CD14-positive monocyte (primary cell): ENCODE measurements at regions not wholly inside any gene's neighbourhood (a gene's known extent, or its start where the extent isn't known, plus 50 kb on each side); places are given as distances from the start of the nearest gene placed in this dataset.

Source experiments
- DNase-seq, 3 donors: peaks; one replicate each; pipeline ENCODE4 v3.0.0-alpha.2; 2011 to 2022
- H2AFZ ChIP-seq: 2 replicates; pipeline ENCODE4 v1.6.0; 2012; ENCODE audit warnings: mild to moderate bottlenecking, low read depth, low read length, inconsistent platforms; ENCODE audit not compliant: insufficient read depth, poor library complexity, severe bottlenecking
- H3K27ac ChIP-seq, 2 donors: 1 replicate in 1 of 2; 2 replicates in 1 of 2; pipeline ENCODE4 v1.5.1; 2012 to 2013; ENCODE audit warnings: low read length in 2 of 2, control low read depth in 1 of 2, inconsistent platforms in 1 of 2, low read depth in 1 of 2, mild to moderate bottlenecking in 1 of 2
- H3K27me3 ChIP-seq, 2 donors: one replicate each; pipeline versions ENCODE4 v1.6.0 to v1.6.1; 2011 to 2013; ENCODE audit warnings: low read length in 2 of 2; ENCODE audit not compliant: control insufficient read depth in 2 of 2, insufficient read depth in 2 of 2
- H3K36me3 ChIP-seq, 2 donors: replicated peaks in 1 of 2; 1 replicate in 1 of 2; 2 replicates in 1 of 2; pipeline versions ENCODE4 v1.5.1 to v1.6.1; 2012 to 2013; ENCODE audit warnings: low read length in 2 of 2, control low read depth in 1 of 2, inconsistent platforms in 1 of 2, mild to moderate bottlenecking in 1 of 2; ENCODE audit not compliant: insufficient read depth in 2 of 2, control insufficient read depth in 1 of 2
- H3K4me1 ChIP-seq, 2 donors: 1 replicate in 1 of 2; 2 replicates in 1 of 2; pipeline versions ENCODE4 v1.5.1 to v1.6.1; 2012 to 2013; ENCODE audit warnings: low read length in 2 of 2, control low read depth in 1 of 2, inconsistent platforms in 1 of 2, mild to moderate bottlenecking in 1 of 2, moderate library complexity in 1 of 2; ENCODE audit not compliant: insufficient read depth in 2 of 2, control insufficient read depth in 1 of 2
- H3K4me2 ChIP-seq: replicated peaks from 2 replicates; pipeline ENCODE3; 2012; ENCODE audit warnings: low read length, moderate library complexity, mild to moderate bottlenecking; ENCODE audit not compliant: poor library complexity, severe bottlenecking; ENCODE audit errors: extremely low read depth
- H3K4me3 ChIP-seq, 3 experiments: fragments of 200-600 bp in 1 of 3; sonication (generic) in 1 of 3; replicated peaks in 1 of 3; 1 replicate in 2 of 3; 2 replicates in 1 of 3; pipeline ENCODE4 v1.5.1; 2011 to 2013; ENCODE audit warnings: low read length in 3 of 3, mild to moderate bottlenecking in 3 of 3, control low read depth in 2 of 3, low read depth in 2 of 3, inconsistent platforms in 1 of 3, moderate library complexity in 1 of 3
- H3K79me2 ChIP-seq: 2 replicates; pipeline ENCODE4 v1.6.0; 2012; ENCODE audit warnings: mild to moderate bottlenecking, control low read depth, inconsistent platforms, low read length, moderate library complexity; ENCODE audit not compliant: insufficient read depth
- H3K9ac ChIP-seq: 2 replicates; pipeline ENCODE4 v1.6.0; 2017; ENCODE audit warnings: low read length, mild to moderate bottlenecking; ENCODE audit not compliant: insufficient read depth, poor library complexity, severe bottlenecking
- H3K9me3 ChIP-seq, 2 donors: replicated peaks in 1 of 2; 1 replicate in 1 of 2; 2 replicates in 1 of 2; pipeline versions ENCODE4 v1.5.1 to v1.6.1; 2012 to 2013; ENCODE audit warnings: low read length in 2 of 2, control low read depth in 1 of 2; ENCODE audit not compliant: control insufficient read depth in 1 of 2, insufficient read depth in 1 of 2
- H4K20me1 ChIP-seq: 2 replicates; pipeline ENCODE4 v1.6.0; 2012; ENCODE audit warnings: mild to moderate bottlenecking, low read length, control low read depth, moderate library complexity; ENCODE audit not compliant: insufficient read depth
- H3K27ac Mint-ChIP-seq, 7 donors: one replicate each; pipeline ENCODE4 v1.8.0; 2020; ENCODE audit warnings: mild to moderate bottlenecking in 7 of 7, mixed read lengths in 7 of 7, moderate library complexity in 6 of 7, inconsistent platforms in 2 of 7
- H3K27me3 Mint-ChIP-seq, 3 donors: one replicate each; pipeline ENCODE4 v1.8.0; 2021 to 2022; ENCODE audit warnings: low read depth in 3 of 3, mild to moderate bottlenecking in 3 of 3, mixed read lengths in 3 of 3, moderate library complexity in 3 of 3, inconsistent platforms in 1 of 3
- H3K36me3 Mint-ChIP-seq, 2 donors: one replicate each; pipeline ENCODE4 v1.8.0; 2020; ENCODE audit warnings: mixed read lengths in 2 of 2, inconsistent platforms in 1 of 2, mild to moderate bottlenecking in 1 of 2
- H3K4me1 Mint-ChIP-seq: one replicate; pipeline ENCODE4 v1.8.0; 2020; ENCODE audit warnings: mild to moderate bottlenecking, mixed read lengths
- H3K4me3 Mint-ChIP-seq, 2 donors: one replicate each; pipeline ENCODE4 v1.8.0; 2020; ENCODE audit warnings: mild to moderate bottlenecking in 2 of 2, mixed read lengths in 2 of 2, moderate library complexity in 1 of 2
- H3K9me3 Mint-ChIP-seq, 7 donors: one replicate each; pipeline ENCODE4 v1.8.0; 2020 to 2022; ENCODE audit warnings: mixed read lengths in 7 of 7, mild to moderate bottlenecking in 6 of 7, moderate library complexity in 6 of 7, inconsistent platforms in 2 of 7
- WGBS: methylation state at CpG from one replicate; pipeline ENCODE4 v1.1.5; 2013; ENCODE audit warnings: missing lambda C conversion rate; ENCODE audit not compliant: insufficient coverage; 5-methylcytosine and 5-hydroxymethylcytosine counted together
- intact Hi-C, 2 donors: fragments of 100-400 bp; cut with micrococcal nuclease; formaldehyde crosslinking; loops; one replicate each; pipeline versions ENCODE4 v1.15.0 to v1.15.1; 2023
- TF ChIP-seq, protein P1 (sequence below): fragments of 200-600 bp; IDR thresholded peaks from one replicate; pipeline ENCODE4 v1.8.0; 2022; ENCODE audit warnings: antibody characterized with exemption, mild to moderate bottlenecking

DNA sequence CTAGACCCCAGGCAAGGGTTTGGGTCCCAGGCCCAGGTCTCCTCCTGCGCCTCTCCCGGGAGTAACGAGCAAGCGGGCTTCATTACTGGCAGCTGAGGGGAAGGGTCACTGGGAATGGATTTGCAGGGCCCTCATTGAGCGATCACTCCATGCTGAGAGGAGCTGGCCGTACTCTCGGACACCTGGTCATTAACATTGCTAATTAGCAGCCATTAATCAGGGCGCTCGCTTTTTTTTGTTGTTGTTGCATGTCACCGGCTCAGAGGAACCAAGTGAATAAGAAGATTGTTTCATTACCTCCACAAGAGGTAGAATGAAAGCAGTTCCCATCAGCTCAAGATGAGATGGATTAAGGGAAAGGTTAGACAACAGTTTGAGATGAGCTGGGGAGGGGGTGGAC, 293.0 kb upstream of the ATP11B start:
- TF ChIP-seq, protein P1, sequence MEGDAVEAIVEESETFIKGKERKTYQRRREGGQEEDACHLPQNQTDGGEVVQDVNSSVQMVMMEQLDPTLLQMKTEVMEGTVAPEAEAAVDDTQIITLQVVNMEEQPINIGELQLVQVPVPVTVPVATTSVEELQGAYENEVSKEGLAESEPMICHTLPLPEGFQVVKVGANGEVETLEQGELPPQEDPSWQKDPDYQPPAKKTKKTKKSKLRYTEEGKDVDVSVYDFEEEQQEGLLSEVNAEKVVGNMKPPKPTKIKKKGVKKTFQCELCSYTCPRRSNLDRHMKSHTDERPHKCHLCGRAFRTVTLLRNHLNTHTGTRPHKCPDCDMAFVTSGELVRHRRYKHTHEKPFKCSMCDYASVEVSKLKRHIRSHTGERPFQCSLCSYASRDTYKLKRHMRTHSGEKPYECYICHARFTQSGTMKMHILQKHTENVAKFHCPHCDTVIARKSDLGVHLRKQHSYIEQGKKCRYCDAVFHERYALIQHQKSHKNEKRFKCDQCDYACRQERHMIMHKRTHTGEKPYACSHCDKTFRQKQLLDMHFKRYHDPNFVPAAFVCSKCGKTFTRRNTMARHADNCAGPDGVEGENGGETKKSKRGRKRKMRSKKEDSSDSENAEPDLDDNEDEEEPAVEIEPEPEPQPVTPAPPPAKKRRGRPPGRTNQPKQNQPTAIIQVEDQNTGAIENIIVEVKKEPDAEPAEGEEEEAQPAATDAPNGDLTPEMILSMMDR = no peak
- Histone ChIP-seq H3K36me3 (no peaks in the 10 kb centered on the region), H3K79me2 (no peaks in the 10 kb centered on the region), H2AFZ (no peak overlapping the region), H3K4me1 (no peaks in the 10 kb centered on the region), H3K27ac (no peak overlapping the region), H3K27me3 (no peaks in the 10 kb centered on the region), H3K4me3 (no peak overlapping the region), H3K9ac (no peak overlapping the region), H3K4me2 (no peak overlapping the region), H4K20me1 (no peaks in the 10 kb centered on the region), H3K9me3 (no peaks in the 10 kb centered on the region)
- intact Hi-C loops = no loop called here
- Mint-ChIP-seq H3K4me3 (no peak overlapping the region), H3K36me3 (no peaks in the 10 kb centered on the region), H3K9me3 (peaks cover 0 to 1% (median 0%) of the 10 kb centered on the region in 7 donors), H3K27me3 (peaks cover 0 to 1% (median 0%) of the 10 kb centered on the region in 3 donors), H3K4me1 (no peaks in the 10 kb centered on the region), H3K27ac (no peak overlapping the region)
- 93% methylated on average over 3 of the region's 10 CpGs for WGBS
- DNase-seq = no peak

DNA sequence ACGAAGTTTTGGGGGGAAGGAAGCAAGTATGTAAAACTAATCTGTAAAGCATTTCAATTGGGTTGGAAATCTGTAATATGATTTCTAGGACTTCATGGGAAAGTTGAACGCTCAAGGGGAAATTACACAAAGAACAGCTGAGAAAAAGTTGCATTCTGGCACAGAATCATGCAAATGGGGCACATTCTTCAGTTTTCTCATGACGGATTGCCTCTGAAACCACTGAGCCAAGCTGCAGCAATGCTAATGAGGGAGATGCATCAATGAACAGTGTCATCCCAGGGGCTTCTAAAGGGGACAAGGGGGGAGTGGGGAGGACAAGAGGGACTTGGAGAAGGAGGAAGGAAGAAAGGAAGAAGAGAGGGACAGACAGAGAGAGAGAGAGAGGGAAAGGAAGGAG, 291.4 kb upstream of the ATP11B start:
- H3K36me3 Mint-ChIP-seq = no peaks in the 10 kb centered on the region
- no peak overlapping the region for H3K27ac ChIP-seq
- peaks cover 0 to 1% (median 0%) of the 10 kb centered on the region in 7 donors for H3K9me3 Mint-ChIP-seq
- H3K27me3 ChIP-seq = no peaks in the 10 kb centered on the region
- no peaks in the 10 kb centered on the region for H3K79me2 ChIP-seq
- DNase-seq = no peak
- no peak overlapping the region for H3K4me3 Mint-ChIP-seq
- no peak overlapping the region for H3K4me2 ChIP-seq
- no peak overlapping the region for H3K9ac ChIP-seq
- no peak overlapping the region for H2AFZ ChIP-seq
- H3K27me3 Mint-ChIP-seq = peaks cover 0 to 1% (median 0%) of the 10 kb centered on the region in 3 donors
- H3K9me3 ChIP-seq = no peaks in the 10 kb centered on the region
- no peaks in the 10 kb centered on the region for H3K4me1 Mint-ChIP-seq
- WGBS = 78% methylated on average over 3 of the region's 3 CpGs
- no peaks in the 10 kb centered on the region for H3K36me3 ChIP-seq
- no peaks in the 10 kb centered on the region for H4K20me1 ChIP-seq
- H3K4me1 ChIP-seq = no peaks in the 10 kb centered on the region
- TF ChIP-seq, protein P1 = no peak
- no peak overlapping the region for H3K4me3 ChIP-seq
- no peak overlapping the region for H3K27ac Mint-ChIP-seq
- intact Hi-C loops = no loop called here
